NB4 (cell line): ENCODE measurements at regions not wholly inside any gene's neighbourhood (a gene's known extent, or its start where the extent isn't known, plus 50 kb on each side); places are given as distances from the start of the nearest gene placed in this dataset.

ENCODE experiments used
- CTCF ChIP-seq: IDR thresholded peaks from one replicate; pipeline ENCODE4 v1.5.1; 2012; ENCODE audit warnings: low read depth, low read length
- MYC ChIP-seq: IDR thresholded peaks from 2 replicates; pipeline ENCODE4 v1.6.1; 2011; ENCODE audit warnings: low read depth, low read length
- POLR2A ChIP-seq: IDR thresholded peaks from 2 replicates; pipeline ENCODE4 v1.6.1; 2011; ENCODE audit warnings: mild to moderate bottlenecking; ENCODE audit not compliant: insufficient read length; ENCODE audit errors: extremely low read depth

GRCh38 chr2:84224121-84224520, 235.0 kb downstream of the SUCLG1 start:
- no peak for TF ChIP-seq CTCF
- no peak for TF ChIP-seq MYC
- no peak for TF ChIP-seq POLR2A
